ENCODE measurements at regions not wholly inside any gene's neighbourhood (a gene's known extent, or its start where the extent isn't known, plus 50 kb on each side); places are given as distances from the start of the nearest gene placed in this dataset.

DNA sequence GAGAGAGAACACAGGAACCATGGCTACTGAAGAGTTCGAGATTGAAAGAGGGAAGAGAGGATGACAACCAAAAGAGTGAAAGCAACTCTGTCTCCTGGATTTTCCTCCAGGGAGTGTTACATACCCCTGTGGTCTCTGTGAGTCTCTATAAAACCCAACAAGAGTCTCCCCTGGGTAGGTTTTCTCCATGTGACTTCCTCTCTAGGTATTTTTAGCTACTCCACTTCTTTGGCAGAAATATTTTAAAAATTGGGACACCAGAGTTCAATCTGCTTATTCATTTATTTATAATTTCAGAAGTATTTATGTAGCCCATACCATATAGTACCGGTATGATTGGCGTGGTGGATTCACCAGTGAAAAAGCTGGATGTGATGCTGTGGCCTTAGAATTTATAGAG lies 671.7 kb upstream of the NR2F2 start:
- TF ChIP-seq, protein P1, sequence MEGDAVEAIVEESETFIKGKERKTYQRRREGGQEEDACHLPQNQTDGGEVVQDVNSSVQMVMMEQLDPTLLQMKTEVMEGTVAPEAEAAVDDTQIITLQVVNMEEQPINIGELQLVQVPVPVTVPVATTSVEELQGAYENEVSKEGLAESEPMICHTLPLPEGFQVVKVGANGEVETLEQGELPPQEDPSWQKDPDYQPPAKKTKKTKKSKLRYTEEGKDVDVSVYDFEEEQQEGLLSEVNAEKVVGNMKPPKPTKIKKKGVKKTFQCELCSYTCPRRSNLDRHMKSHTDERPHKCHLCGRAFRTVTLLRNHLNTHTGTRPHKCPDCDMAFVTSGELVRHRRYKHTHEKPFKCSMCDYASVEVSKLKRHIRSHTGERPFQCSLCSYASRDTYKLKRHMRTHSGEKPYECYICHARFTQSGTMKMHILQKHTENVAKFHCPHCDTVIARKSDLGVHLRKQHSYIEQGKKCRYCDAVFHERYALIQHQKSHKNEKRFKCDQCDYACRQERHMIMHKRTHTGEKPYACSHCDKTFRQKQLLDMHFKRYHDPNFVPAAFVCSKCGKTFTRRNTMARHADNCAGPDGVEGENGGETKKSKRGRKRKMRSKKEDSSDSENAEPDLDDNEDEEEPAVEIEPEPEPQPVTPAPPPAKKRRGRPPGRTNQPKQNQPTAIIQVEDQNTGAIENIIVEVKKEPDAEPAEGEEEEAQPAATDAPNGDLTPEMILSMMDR (optimal IDR thresholded peaks at IDR 0.05 in 1 of 3, IDR thresholded peaks at IDR 0.05 in 1 of 3, conservative IDR thresholded peaks at IDR 0.05 in 1 of 3; ENCODE audit: extremely low read depth in 1 of 3, insufficient read depth in 2 of 3, low read length in 3 of 3), result no peak
- no peak for TF ChIP-seq EZH2 (IDR thresholded peaks at IDR 0.05; ENCODE audit: low read length)

All from keratinocyte (primary cell).